CD4-positive, alpha-beta T cell (primary cell): ENCODE measurements at regions not wholly inside any gene's neighbourhood (a gene's known extent, or its start where the extent isn't known, plus 50 kb on each side); places are given as distances from the start of the nearest gene placed in this dataset.

Experiments used
- ATAC-seq: fragments of 200-7000 bp; cut with Tn5 transposase; one replicate; pipeline ENCODE4 v1.10.0; 2022; ENCODE audit warnings: mild to moderate bottlenecking; ENCODE audit not compliant: poor library complexity
- CTCF ChIA-PET: fragments of 350-600 bp; sonication (Branson Sonifier 250); formaldehyde crosslinking; loops from one replicate; lab custom pipeline; 2021; ENCODE audit warnings: antibody characterized with exemption, inconsistent platforms; lab: Charles Lee
- POLR2A ChIA-PET: fragments of 350-600 bp; sonication (Branson Sonifier 250); formaldehyde crosslinking; loops from one replicate; lab custom pipeline; 2021; ENCODE audit warnings: antibody characterized with exemption, inconsistent platforms; lab: Charles Lee
- DNase-seq, 14 experiments: peaks; one replicate each; pipeline ENCODE4 v3.0.0-alpha.2; 2013 to 2020; ENCODE audit warnings: mixed read lengths in 2 of 14
- H3K27ac ChIP-seq, 2 donors: one replicate each; pipeline versions ENCODE4 v1.5.1 to v1.7.0; 2013; ENCODE audit warnings: low read length in 2 of 2, low read depth in 1 of 2, mild to moderate bottlenecking in 1 of 2
- H3K27me3 ChIP-seq, 2 experiments: 1 replicate in 1 of 2; 2 replicates in 1 of 2; pipeline versions ENCODE4 v1.6.1 to v1.7.0; 2013; ENCODE audit warnings: low read length in 2 of 2, control low read depth in 1 of 2, mild to moderate bottlenecking in 1 of 2, moderate library complexity in 1 of 2; ENCODE audit not compliant: insufficient read depth in 2 of 2, control insufficient read depth in 1 of 2
- H3K36me3 ChIP-seq: one replicate; pipeline ENCODE4 v1.6.1; 2013; ENCODE audit warnings: low read length, control low read depth; ENCODE audit not compliant: insufficient read depth
- H3K4me1 ChIP-seq: one replicate; pipeline ENCODE4 v1.6.1; 2013; ENCODE audit warnings: low read length, control low read depth; ENCODE audit not compliant: insufficient read depth
- H3K4me3 ChIP-seq: one replicate; pipeline ENCODE4 v1.5.1; 2013; ENCODE audit warnings: mild to moderate bottlenecking, low read length, moderate library complexity
- H3K9me3 ChIP-seq, 2 experiments: 1 replicate in 1 of 2; 2 replicates in 1 of 2; pipeline versions ENCODE4 v1.6.1 to v1.7.0; 2013; ENCODE audit warnings: low read length in 2 of 2, mild to moderate bottlenecking in 2 of 2, control low read depth in 1 of 2, moderate library complexity in 1 of 2; ENCODE audit not compliant: control insufficient read depth in 1 of 2, insufficient read depth in 1 of 2
- H3K27ac Mint-ChIP-seq: one replicate; pipeline ENCODE4 v1.8.0; 2020; ENCODE audit warnings: mixed read lengths
- H3K27me3 Mint-ChIP-seq: one replicate; pipeline ENCODE4 v1.8.0; 2021; ENCODE audit warnings: mixed read lengths
- H3K36me3 Mint-ChIP-seq: one replicate; pipeline ENCODE4 v1.8.0; 2021; ENCODE audit warnings: low read depth, mixed read lengths
- H3K4me1 Mint-ChIP-seq: one replicate; pipeline ENCODE4 v1.8.0; 2021; ENCODE audit warnings: low read depth, mixed read lengths
- H3K4me3 Mint-ChIP-seq: one replicate; pipeline ENCODE4 v1.8.0; 2020; ENCODE audit warnings: mild to moderate bottlenecking, mixed read lengths
- H3K9me3 Mint-ChIP-seq: one replicate; pipeline ENCODE4 v1.8.0; 2020; ENCODE audit warnings: mixed read lengths
- intact Hi-C, 2 experiments: fragments of 100-400 bp; cut with DNase I in 1 of 2; cut with micrococcal nuclease in 1 of 2; formaldehyde crosslinking; loops; one replicate each; pipeline versions ENCODE4 v1.15.1 to v1.9.0; 2023 to 2025; cut with DNase I, micrococcal nuclease
- TF ChIP-seq, protein P1 (sequence below): fragments of 200-600 bp; IDR thresholded peaks from one replicate; pipeline ENCODE4 v1.8.0; 2022; ENCODE audit warnings: antibody characterized with exemption, mild to moderate bottlenecking

DNA sequence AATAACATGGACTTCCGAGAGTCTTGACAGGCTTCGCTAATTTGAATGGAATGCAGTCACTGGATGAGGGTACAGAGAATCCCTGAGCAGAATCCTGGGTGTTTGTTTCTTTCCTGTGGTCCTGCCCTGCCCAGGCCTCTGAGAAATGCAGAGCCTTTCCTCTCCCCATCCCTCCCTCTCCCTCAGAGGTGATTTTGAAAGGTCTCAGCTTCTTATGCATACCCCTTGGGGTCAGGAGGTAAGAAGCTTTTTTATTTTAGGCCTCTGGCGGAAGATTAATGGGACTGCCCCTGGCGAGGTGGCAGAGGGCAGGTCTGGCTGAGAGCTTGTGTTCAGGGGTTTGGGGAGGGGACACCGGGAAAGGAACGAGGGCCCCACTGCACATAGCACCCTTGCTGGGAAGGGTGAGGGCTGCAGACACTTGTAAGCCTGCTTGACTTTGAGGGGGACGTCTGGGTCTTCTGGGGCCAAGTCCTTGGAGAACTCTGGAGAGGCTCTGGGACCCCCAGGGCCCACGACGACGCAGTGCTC, 116.5 kb upstream of the SLC45A1 start:
- H3K36me3 ChIP-seq, result no peaks in the 10 kb centered on the region
- Mint-ChIP-seq H3K4me1 (peaks cover 5% of the 10 kb centered on the region), H3K36me3 (no peaks in the 10 kb centered on the region), H3K27me3 (no peaks in the 10 kb centered on the region), H3K27ac (no peak overlapping the region), H3K9me3 (no peaks in the 10 kb centered on the region), H3K4me3 (no peak overlapping the region)
- no peaks in the 10 kb centered on the region for H3K9me3 ChIP-seq
- ChIA-PET POLR2A (interaction anchor here (0.6 kb wide), 1 partner anchor 49 kb away, joined by 3 read pairs; no protein-coding TSS in a partner anchor), CTCF (no interaction called here)
- no peak overlapping the region for H3K4me3 ChIP-seq
- no peaks in the 10 kb centered on the region for H3K27me3 ChIP-seq
- TF ChIP-seq, protein P1, sequence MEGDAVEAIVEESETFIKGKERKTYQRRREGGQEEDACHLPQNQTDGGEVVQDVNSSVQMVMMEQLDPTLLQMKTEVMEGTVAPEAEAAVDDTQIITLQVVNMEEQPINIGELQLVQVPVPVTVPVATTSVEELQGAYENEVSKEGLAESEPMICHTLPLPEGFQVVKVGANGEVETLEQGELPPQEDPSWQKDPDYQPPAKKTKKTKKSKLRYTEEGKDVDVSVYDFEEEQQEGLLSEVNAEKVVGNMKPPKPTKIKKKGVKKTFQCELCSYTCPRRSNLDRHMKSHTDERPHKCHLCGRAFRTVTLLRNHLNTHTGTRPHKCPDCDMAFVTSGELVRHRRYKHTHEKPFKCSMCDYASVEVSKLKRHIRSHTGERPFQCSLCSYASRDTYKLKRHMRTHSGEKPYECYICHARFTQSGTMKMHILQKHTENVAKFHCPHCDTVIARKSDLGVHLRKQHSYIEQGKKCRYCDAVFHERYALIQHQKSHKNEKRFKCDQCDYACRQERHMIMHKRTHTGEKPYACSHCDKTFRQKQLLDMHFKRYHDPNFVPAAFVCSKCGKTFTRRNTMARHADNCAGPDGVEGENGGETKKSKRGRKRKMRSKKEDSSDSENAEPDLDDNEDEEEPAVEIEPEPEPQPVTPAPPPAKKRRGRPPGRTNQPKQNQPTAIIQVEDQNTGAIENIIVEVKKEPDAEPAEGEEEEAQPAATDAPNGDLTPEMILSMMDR, result no peak
- no peak for DNase-seq
- intact Hi-C loops, result no loop called here
- H3K27ac ChIP-seq, result no peak overlapping the region
- peaks cover 8% of the 10 kb centered on the region for H3K4me1 ChIP-seq
- ATAC-seq, result no peak

- DNase-seq (no peak), ATAC-seq (no peak)
- no peaks in the 10 kb centered on the region for H3K36me3 Mint-ChIP-seq
- Histone ChIP-seq H3K36me3 (no peaks in the 10 kb centered on the region), H3K27ac (no peak overlapping the region), H3K4me3 (no peak overlapping the region), H3K4me1 (peaks cover 8% of the 10 kb centered on the region), H3K27me3 (no peaks in the 10 kb centered on the region), H3K9me3 (no peaks in the 10 kb centered on the region)
- POLR2A ChIA-PET, result interaction anchor here (0.7 to 0.9 kb wide), 3 partner anchors 31 to 46 kb away, joined by 3 read pairs; no protein-coding TSS in a partner anchor
- no peaks in the 10 kb centered on the region for H3K9me3 Mint-ChIP-seq
- H3K27me3 Mint-ChIP-seq, result no peaks in the 10 kb centered on the region
- H3K4me3 Mint-ChIP-seq, result no peak overlapping the region
- no peak overlapping the region for H3K27ac Mint-ChIP-seq
- CTCF ChIA-PET, result no interaction called here
- intact Hi-C loops, result no loop called here
- TF ChIP-seq, protein P1, result no peak
- H3K4me1 Mint-ChIP-seq, result peaks cover 5% of the 10 kb centered on the region
Observed at GRCh38 chr1:8200317-8201115, 117.4 kb upstream of the SLC45A1 start.

- no peak overlapping the region for H3K27ac ChIP-seq
- Mint-ChIP-seq H3K27ac (no peak overlapping the region), H3K27me3 (no peaks in the 10 kb centered on the region), H3K36me3 (no peaks in the 10 kb centered on the region), H3K4me1 (peaks cover 11% of the 10 kb centered on the region), H3K4me3 (no peak overlapping the region), H3K9me3 (no peaks in the 10 kb centered on the region)
- CTCF ChIA-PET, result no interaction called here
- no peak overlapping the region for H3K4me3 ChIP-seq
- no peaks in the 10 kb centered on the region for H3K36me3 ChIP-seq
- POLR2A ChIA-PET, result no interaction called here
- TF ChIP-seq, protein P1, result no peak
- ATAC-seq (no peak), DNase-seq (no peak)
- H3K4me1 ChIP-seq, result peaks cover 11% of the 10 kb centered on the region
- intact Hi-C loops, result no loop called here
- H3K9me3 ChIP-seq, result no peaks in the 10 kb centered on the region
- no peaks in the 10 kb centered on the region for H3K27me3 ChIP-seq
Observed at GRCh38 chr1:8198522-8198921, 119.4 kb upstream of the SLC45A1 start.
